Esophagus muscularis mucosa (tissue), 3 donors: ENCODE measurements at regions not wholly inside any gene's neighbourhood (a gene's known extent, or its start where the extent isn't known, plus 50 kb on each side); places are given as distances from the start of the nearest gene placed in this dataset.

ENCODE experiments used
- CTCF ChIP-seq, 3 experiments: fragments of 200-600 bp in 2 of 3; fragments of 450-650 bp in 1 of 3; sonication (generic) in 2 of 3; IDR thresholded peaks; one replicate each; pipeline ENCODE4 v1.5.1; 2017 to 2019; ENCODE audit warnings: antibody characterized with exemption in 3 of 3, mild to moderate bottlenecking in 2 of 3, moderate library complexity in 1 of 3
- POLR2A ChIP-seq: fragments of 450-650 bp; IDR thresholded peaks from one replicate; pipeline ENCODE4 v1.6.1; 2017; ENCODE audit warnings: antibody characterized with exemption, moderate library complexity, mild to moderate bottlenecking, low read depth
- POLR2AphosphoS5 ChIP-seq, 2 donors: sonication (generic); formaldehyde crosslinking; IDR thresholded peaks; one replicate each; pipeline ENCODE4 v1.6.1; 2017; ENCODE audit warnings: antibody characterized with exemption in 2 of 2

GRCh38 chr3:34381243-34381642 is 582.8 kb downstream of the PDCD6IP start:
- no peak for TF ChIP-seq POLR2A
- TF ChIP-seq CTCF (IDR thresholded peaks at IDR 0.05) = no peak
- no peak for TF ChIP-seq POLR2AphosphoS5 (IDR thresholded peaks at IDR 0.05)
